Colonic mucosa (tissue), 4 donors: ENCODE measurements at regions not wholly inside any gene's neighbourhood (a gene's known extent, or its start where the extent isn't known, plus 50 kb on each side); places are given as distances from the start of the nearest gene placed in this dataset.

Experiments
- DNase-seq: peaks from one replicate; pipeline ENCODE4 v3.0.0-alpha.2; 2020
- H3K27ac ChIP-seq: fragments of 200-600 bp; one replicate; pipeline ENCODE4 v1.8.0; 2021
- H3K27me3 ChIP-seq: fragments of 200-600 bp; one replicate; pipeline ENCODE4 v1.8.0; 2021
- H3K36me3 ChIP-seq: fragments of 200-600 bp; one replicate; pipeline ENCODE4 v1.8.0; 2021
- H3K4me1 ChIP-seq: fragments of 200-600 bp; one replicate; pipeline ENCODE4 v1.8.0; 2021; ENCODE audit warnings: mild to moderate bottlenecking
- H3K4me3 ChIP-seq: fragments of 200-600 bp; one replicate; pipeline ENCODE4 v1.8.0; 2021
- H3K9ac ChIP-seq, 2 donors: one replicate each; pipeline ENCODE4 v1.7.0; 2013; ENCODE audit warnings: control low read depth in 2 of 2, low read depth in 2 of 2, low read length in 2 of 2
- H3K9me3 ChIP-seq: fragments of 200-600 bp; one replicate; pipeline ENCODE4 v1.8.0; 2021
- CTCF ChIP-seq: fragments of 200-600 bp; IDR thresholded peaks from one replicate; pipeline ENCODE4 v1.8.0; 2022; ENCODE audit warnings: antibody characterized with exemption, mild to moderate bottlenecking
- intact Hi-C: fragments of 100-400 bp; cut with DNase I; formaldehyde crosslinking; loops from one replicate; pipeline ENCODE4 v1.14.1; 2022
- donor health status: healthy.
- donor health status: DM: no; HTN: no; CAD: no.
- donor health status: DM: no; HTN: no; CAD: no.

- Histone ChIP-seq H3K4me3 (no peak overlapping the region), H3K9me3 (no peaks in the 10 kb centered on the region), H3K4me1 (no peaks in the 10 kb centered on the region), H3K27me3 (no peaks in the 10 kb centered on the region), H3K36me3 (no peaks in the 10 kb centered on the region), H3K9ac (no peak overlapping the region), H3K27ac (no peak overlapping the region)
- intact Hi-C loops = no loop called here
- no peak for TF ChIP-seq CTCF
- DNase-seq = no peak
Measured at GRCh38 chr16:9188721-9189120, 97.3 kb downstream of the HAPSTR1 start.

GRCh38 chr16:9191274-9191850 lies 99.9 kb downstream of the HAPSTR1 start:
- no peak overlapping the region for H3K27ac ChIP-seq
- no peak overlapping the region for H3K4me3 ChIP-seq
- H3K4me1 ChIP-seq = no peaks in the 10 kb centered on the region
- no peak for DNase-seq
- no peaks in the 10 kb centered on the region for H3K36me3 ChIP-seq
- no peaks in the 10 kb centered on the region for H3K9me3 ChIP-seq
- H3K27me3 ChIP-seq = no peaks in the 10 kb centered on the region
- TF ChIP-seq CTCF = no peak
- H3K9ac ChIP-seq = no peak overlapping the region
- intact Hi-C loops = no loop called here

- Histone ChIP-seq H3K4me1 (no peaks in the 10 kb centered on the region), H3K9ac (no peak overlapping the region), H3K27me3 (no peaks in the 10 kb centered on the region), H3K9me3 (no peaks in the 10 kb centered on the region), H3K4me3 (no peak overlapping the region), H3K27ac (no peak overlapping the region), H3K36me3 (no peaks in the 10 kb centered on the region)
- no peak for TF ChIP-seq CTCF
- intact Hi-C loops = no loop called here
- DNase-seq = no peak
Measured at GRCh38 chr16:9192746-9193145, 101.3 kb downstream of the HAPSTR1 start.

GRCh38 chr16:9195287-9195686 lies 103.8 kb downstream of the HAPSTR1 start:
- Histone ChIP-seq H3K27me3 (no peaks in the 10 kb centered on the region), H3K36me3 (no peaks in the 10 kb centered on the region), H3K4me3 (no peak overlapping the region), H3K4me1 (no peaks in the 10 kb centered on the region), H3K9me3 (no peaks in the 10 kb centered on the region), H3K9ac (no peak overlapping the region), H3K27ac (no peak overlapping the region)
- TF ChIP-seq CTCF = no peak
- no peak for DNase-seq
- intact Hi-C loops = no loop called here

- no peak for TF ChIP-seq CTCF
- H3K36me3 ChIP-seq = no peaks in the 10 kb centered on the region
- no peak for DNase-seq
- H3K4me1 ChIP-seq = no peaks in the 10 kb centered on the region
- no peaks in the 10 kb centered on the region for H3K27me3 ChIP-seq
- H3K27ac ChIP-seq = no peak overlapping the region
- intact Hi-C loops = no loop called here
- no peak overlapping the region for H3K9ac ChIP-seq
- no peak overlapping the region for H3K4me3 ChIP-seq
- H3K9me3 ChIP-seq = no peaks in the 10 kb centered on the region
Measured at GRCh38 chr16:9197957-9198661, 106.7 kb downstream of the HAPSTR1 start.
